Hepatocyte (in vitro differentiated cells): ENCODE measurements at regions not wholly inside any gene's neighbourhood (a gene's known extent, or its start where the extent isn't known, plus 50 kb on each side); places are given as distances from the start of the nearest gene placed in this dataset.

Source experiments
- DNase-seq: peaks from one replicate; pipeline ENCODE4 v3.0.0-alpha.2; 2016; ENCODE audit warnings: low spot score
- H2AFZ ChIP-seq: fragments of 200-600 bp; sonication (generic); 2 replicates; pipeline ENCODE4 v1.6.0; 2016; ENCODE audit warnings: antibody characterized with exemption, mild to moderate bottlenecking
- H3K27ac ChIP-seq: fragments of 200-600 bp; sonication (generic); 2 replicates; pipeline ENCODE4 v1.5.1; 2016; ENCODE audit warnings: mild to moderate bottlenecking
- H3K27me3 ChIP-seq: fragments of 200-600 bp; sonication (generic); 2 replicates; pipeline ENCODE4 v1.6.1; 2016
- H3K36me3 ChIP-seq: fragments of 200-600 bp; sonication (generic); replicated peaks from 2 replicates; pipeline ENCODE4 v1.5.1; 2016; ENCODE audit warnings: low read depth; ENCODE audit not compliant: insufficient read depth
- H3K4me1 ChIP-seq: fragments of 200-600 bp; sonication (generic); 2 replicates; pipeline ENCODE4 v1.5.1; 2016; ENCODE audit warnings: mild to moderate bottlenecking, moderate library complexity; ENCODE audit not compliant: insufficient read depth
- H3K4me2 ChIP-seq: fragments of 200-600 bp; sonication (generic); 2 replicates; pipeline ENCODE4 v1.6.0; 2016
- H3K4me3 ChIP-seq: fragments of 200-600 bp; sonication (generic); 2 replicates; pipeline ENCODE4 v1.5.1; 2016; ENCODE audit warnings: mild to moderate bottlenecking
- H3K79me2 ChIP-seq: fragments of 200-600 bp; sonication (generic); 2 replicates; pipeline ENCODE4 v1.6.0; 2017; ENCODE audit warnings: mild to moderate bottlenecking
- H3K9me2 ChIP-seq: fragments of 200-600 bp; sonication (generic); replicated peaks from 2 replicates; pipeline ENCODE4 v1.6.0; 2017; ENCODE audit warnings: mild to moderate bottlenecking; ENCODE audit not compliant: insufficient read depth
- H3K9me3 ChIP-seq: fragments of 200-600 bp; sonication (generic); 2 replicates; pipeline ENCODE4 v1.5.1; 2016; ENCODE audit warnings: low read depth, mild to moderate bottlenecking
- H4K20me1 ChIP-seq: fragments of 200-600 bp; sonication (generic); 2 replicates; pipeline ENCODE4 v1.6.0; 2016; ENCODE audit warnings: mild to moderate bottlenecking; ENCODE audit not compliant: insufficient read depth, poor library complexity, severe bottlenecking
- CTCF ChIP-seq: fragments of 200-600 bp; sonication (generic); IDR thresholded peaks from 2 replicates; pipeline ENCODE4 v1.5.1; 2016; ENCODE audit warnings: antibody characterized with exemption, mild to moderate bottlenecking; ENCODE audit not compliant: poor library complexity
- EZH2 ChIP-seq: fragments of 200-600 bp; sonication (generic); IDR thresholded peaks from 2 replicates; pipeline ENCODE4 v1.6.1; 2016; ENCODE audit warnings: antibody characterized with exemption, mild to moderate bottlenecking, borderline replicate concordance
- EZH2phosphoT487 ChIP-seq: fragments of 200-600 bp; sonication (generic); IDR thresholded peaks from one replicate; pipeline ENCODE4 v1.6.1; 2018; ENCODE audit warnings: antibody characterized with exemption, mild to moderate bottlenecking, low read depth, moderate library complexity; ENCODE audit not compliant: unreplicated experiment, severe bottlenecking
- WGBS: methylation state at CpG from one replicate; pipeline ENCODE4 v1.1.6; 2016; ENCODE audit warnings: low lambda C conversion rate; ENCODE audit errors: missing lambda C conversion rate; 5-methylcytosine and 5-hydroxymethylcytosine counted together

GRCh38 chr6:148137652-148138051, 205.0 kb upstream of the SASH1 start:
- DNase-seq: no peak
- Histone ChIP-seq H3K79me2 (no peaks in the 10 kb centered on the region), H3K27me3 (no peaks in the 10 kb centered on the region), H2AFZ (no peak overlapping the region), H3K4me3 (no peak overlapping the region), H3K27ac (no peak overlapping the region), H3K4me2 (no peak overlapping the region), H3K4me1 (no peaks in the 10 kb centered on the region), H3K36me3 (no peaks in the 10 kb centered on the region), H3K9me2 (no peaks in the 10 kb centered on the region), H4K20me1 (no peaks in the 10 kb centered on the region), H3K9me3 (no peaks in the 10 kb centered on the region)
- 100% methylated on average over 1 of the region's 1 CpG for WGBS
- no peak for TF ChIP-seq EZH2phosphoT487
- TF ChIP-seq CTCF: no peak
- no peak for TF ChIP-seq EZH2

GRCh38 chr6:148138573-148138972, 204.1 kb upstream of the SASH1 start:
- 54% methylated on average over 1 of the region's 1 CpG for WGBS
- Histone ChIP-seq H3K4me3 (no peak overlapping the region), H3K4me1 (no peaks in the 10 kb centered on the region), H3K36me3 (no peaks in the 10 kb centered on the region), H3K27me3 (no peaks in the 10 kb centered on the region), H3K9me3 (no peaks in the 10 kb centered on the region), H3K4me2 (no peak overlapping the region), H2AFZ (no peak overlapping the region), H3K27ac (no peak overlapping the region), H3K9me2 (no peaks in the 10 kb centered on the region), H4K20me1 (no peaks in the 10 kb centered on the region), H3K79me2 (no peaks in the 10 kb centered on the region)
- no peak for DNase-seq
- TF ChIP-seq CTCF (no peak), EZH2phosphoT487 (no peak), EZH2 (no peak)

GRCh38 chr6:148140772-148141557, 201.7 kb upstream of the SASH1 start:
- WGBS: 74% methylated on average over 5 of the region's 5 CpGs
- TF ChIP-seq CTCF (no peak), EZH2phosphoT487 (no peak), EZH2 (no peak)

GRCh38 chr6:148142821-148143220, 199.8 kb upstream of the SASH1 start:
- WGBS: 87% methylated on average over 2 of the region's 2 CpGs
- no peak overlapping the region for H2AFZ ChIP-seq
- no peaks in the 10 kb centered on the region for H3K4me1 ChIP-seq
- H3K4me2 ChIP-seq: no peak overlapping the region
- H3K9me2 ChIP-seq: no peaks in the 10 kb centered on the region
- no peaks in the 10 kb centered on the region for H3K9me3 ChIP-seq
- no peak overlapping the region for H3K4me3 ChIP-seq
- H3K27me3 ChIP-seq: no peaks in the 10 kb centered on the region
- TF ChIP-seq EZH2phosphoT487 (no peak), EZH2 (no peak), CTCF (no peak)
- H3K27ac ChIP-seq: no peak overlapping the region
- no peak for DNase-seq
- no peaks in the 10 kb centered on the region for H3K79me2 ChIP-seq
- H3K36me3 ChIP-seq: no peaks in the 10 kb centered on the region
- H4K20me1 ChIP-seq: no peaks in the 10 kb centered on the region

More at GRCh38 chr6:148140772-148141557, 201.7 kb upstream of the SASH1 start:
- DNase-seq: no peak
- H2AFZ ChIP-seq: no peak overlapping the region
- no peak overlapping the region for H3K4me3 ChIP-seq
- H3K27me3 ChIP-seq: no peaks in the 10 kb centered on the region
- no peaks in the 10 kb centered on the region for H3K9me3 ChIP-seq
- no peaks in the 10 kb centered on the region for H3K79me2 ChIP-seq
- no peaks in the 10 kb centered on the region for H4K20me1 ChIP-seq
- H3K4me2 ChIP-seq: no peak overlapping the region
- no peaks in the 10 kb centered on the region for H3K36me3 ChIP-seq
- no peaks in the 10 kb centered on the region for H3K9me2 ChIP-seq
- H3K27ac ChIP-seq: no peak overlapping the region
- H3K4me1 ChIP-seq: no peaks in the 10 kb centered on the region
